HPDE6-E6E7 (cell line): ENCODE measurements at regions not wholly inside any gene's neighbourhood (a gene's known extent, or its start where the extent isn't known, plus 50 kb on each side); places are given as distances from the start of the nearest gene placed in this dataset.
A peak's percentile ranks its signal among the peaks of the same experiment; 100 is the strongest.

ENCODE experiments used
- DNase-seq: peaks from one replicate; pipeline ENCODE4 v3.0.0; 2011; ENCODE audit warnings: missing footprints; ENCODE audit errors: extremely low spot score

GRCh38 chr20:22370137-22370536 lies 214.2 kb downstream of the FOXA2 start:
- DNase-seq: no peak

GRCh38 chr20:22369100-22369499 lies 215.3 kb downstream of the FOXA2 start:
- DNase-seq: no peak

GRCh38 chr20:22368235-22368634 lies 216.1 kb downstream of the FOXA2 start:
- no peak for DNase-seq

GRCh38 chr20:22366631-22367030 lies 217.7 kb downstream of the FOXA2 start:
- no peak for DNase-seq

- DNase-seq: no peak
Observed at GRCh38 chr20:22354647-22355046, 229.7 kb downstream of the FOXA2 start.

GRCh38 chr20:22353586-22353985 lies 230.8 kb downstream of the FOXA2 start:
- DNase-seq: no peak

- DNase-seq: no peak
Observed at GRCh38 chr20:22352019-22352418, 232.4 kb downstream of the FOXA2 start.

GRCh38 chr20:22350624-22351023 lies 233.7 kb downstream of the FOXA2 start:
- no peak for DNase-seq

- DNase-seq: no peak
Observed at GRCh38 chr20:22348010-22348409, 236.4 kb downstream of the FOXA2 start.

- DNase-seq: no peak
Observed at GRCh38 chr20:22346716-22347115, 237.7 kb downstream of the FOXA2 start.

GRCh38 chr20:22343612-22344011 lies 240.8 kb downstream of the FOXA2 start:
- DNase-seq: no peak

GRCh38 chr20:22342410-22342809 lies 242.0 kb downstream of the FOXA2 start:
- DNase-seq: no peak

GRCh38 chr20:22341508-22341907 lies 242.9 kb downstream of the FOXA2 start:
- no peak for DNase-seq

GRCh38 chr20:22339946-22340345 lies 244.4 kb downstream of the FOXA2 start:
- no peak for DNase-seq

GRCh38 chr20:22339091-22339881 lies 245.1 kb downstream of the FOXA2 start:
- peak; percentile 37 for DNase-seq

- no peak for DNase-seq
Observed at GRCh38 chr20:22338140-22338708, 246.1 kb downstream of the FOXA2 start.

GRCh38 chr20:22335210-22335609 lies 249.2 kb downstream of the FOXA2 start:
- no peak for DNase-seq

GRCh38 chr20:22333885-22334545 lies 250.4 kb downstream of the FOXA2 start:
- DNase-seq: peak; percentile 93

- no peak for DNase-seq
Observed at GRCh38 chr20:22324505-22324904, 259.9 kb downstream of the FOXA2 start.

GRCh38 chr20:22322513-22322912 lies 261.9 kb downstream of the FOXA2 start:
- DNase-seq: no peak

GRCh38 chr20:22321191-22321590 lies 263.2 kb downstream of the FOXA2 start:
- DNase-seq: no peak

GRCh38 chr20:22320245-22320915 lies 264.0 kb downstream of the FOXA2 start:
- no peak for DNase-seq
